ENCODE measurements at regions not wholly inside any gene's neighbourhood (a gene's known extent, or its start where the extent isn't known, plus 50 kb on each side); places are given as distances from the start of the nearest gene placed in this dataset.

DNA sequence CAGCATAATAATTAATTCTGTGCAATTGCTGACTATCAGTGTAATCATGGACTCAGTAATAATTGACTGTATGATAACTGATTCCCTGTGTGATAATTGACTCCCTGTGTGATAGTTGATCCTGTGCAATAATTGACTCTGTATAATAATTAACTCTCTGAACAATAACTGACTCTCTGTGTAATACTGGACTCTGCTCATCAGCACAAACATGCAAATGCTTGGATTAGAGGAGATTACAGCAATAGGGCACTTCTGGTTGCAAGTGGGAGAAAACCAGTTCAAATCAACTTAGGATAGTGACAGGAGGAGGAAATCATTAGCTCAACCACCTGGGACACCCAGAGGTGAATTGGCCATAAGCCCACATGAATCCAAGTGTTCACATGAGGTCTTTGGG lies 582.1 kb downstream of the RBFOX1 start:
- TF ChIP-seq, protein P1, sequence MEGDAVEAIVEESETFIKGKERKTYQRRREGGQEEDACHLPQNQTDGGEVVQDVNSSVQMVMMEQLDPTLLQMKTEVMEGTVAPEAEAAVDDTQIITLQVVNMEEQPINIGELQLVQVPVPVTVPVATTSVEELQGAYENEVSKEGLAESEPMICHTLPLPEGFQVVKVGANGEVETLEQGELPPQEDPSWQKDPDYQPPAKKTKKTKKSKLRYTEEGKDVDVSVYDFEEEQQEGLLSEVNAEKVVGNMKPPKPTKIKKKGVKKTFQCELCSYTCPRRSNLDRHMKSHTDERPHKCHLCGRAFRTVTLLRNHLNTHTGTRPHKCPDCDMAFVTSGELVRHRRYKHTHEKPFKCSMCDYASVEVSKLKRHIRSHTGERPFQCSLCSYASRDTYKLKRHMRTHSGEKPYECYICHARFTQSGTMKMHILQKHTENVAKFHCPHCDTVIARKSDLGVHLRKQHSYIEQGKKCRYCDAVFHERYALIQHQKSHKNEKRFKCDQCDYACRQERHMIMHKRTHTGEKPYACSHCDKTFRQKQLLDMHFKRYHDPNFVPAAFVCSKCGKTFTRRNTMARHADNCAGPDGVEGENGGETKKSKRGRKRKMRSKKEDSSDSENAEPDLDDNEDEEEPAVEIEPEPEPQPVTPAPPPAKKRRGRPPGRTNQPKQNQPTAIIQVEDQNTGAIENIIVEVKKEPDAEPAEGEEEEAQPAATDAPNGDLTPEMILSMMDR (IDR thresholded peaks at IDR 0.05) = no peak
- no peak for TF ChIP-seq POLR2A (IDR thresholded peaks at IDR 0.05)

Measured in ovary (tissue), 3 donors.